ENCODE measurements at regions not wholly inside any gene's neighbourhood (a gene's known extent, or its start where the extent isn't known, plus 50 kb on each side); places are given as distances from the start of the nearest gene placed in this dataset.

- Histone ChIP-seq H3K9ac (ENCODE audit: low read depth, low read length) (no peak overlapping the region), H3K23ac (ENCODE audit: low read depth, low read length) (no peak overlapping the region), H4K20me1 (ENCODE audit: insufficient read depth, low read length) (no peaks in the 10 kb centered on the region), H3K27ac (ENCODE audit: insufficient read depth, low read length) (no peak overlapping the region), H3K56ac (ENCODE audit: extremely low read depth, insufficient read depth, low read length) (no peak overlapping the region), H2BK15ac (ENCODE audit: low read depth, low read length) (no peak overlapping the region), H3K4me1 (ENCODE audit: control insufficient read depth, insufficient read depth, low read length) (peaks cover 5% of the 10 kb centered on the region; the same call in 1 of the 2 replicates), H3K4me2 (ENCODE audit: low read depth, low read length) (no peak overlapping the region), H2AFZ (replicated peaks; ENCODE audit: low read length, poor library complexity) (no peak overlapping the region), H4K91ac (ENCODE audit: insufficient read depth, low read depth, low read length) (no peak overlapping the region), H3K9me3 (ENCODE audit: control insufficient read depth, insufficient read depth, low read length) (no peaks in the 10 kb centered on the region), H4K8ac (ENCODE audit: low read depth in 2 of 2, low read length in 2 of 2) (no peak overlapping the region), H4K5ac (ENCODE audit: low read depth, low read length) (no peak overlapping the region), H2AK5ac (ENCODE audit: low read depth, low read length) (no peak overlapping the region), H3K9me1 (ENCODE audit: insufficient read depth, low read length) (no peaks in the 10 kb centered on the region), H3K79me1 (ENCODE audit: low read depth in 1 of 2, low read length in 2 of 2) (no peaks in the 10 kb centered on the region), H3K18ac (ENCODE audit: low read depth, low read length) (no peak overlapping the region), H3K4me3 (ENCODE audit: insufficient read depth, low read depth, low read length) (no peak overlapping the region), H3K36me3 (ENCODE audit: control insufficient read depth, insufficient read depth, low read length) (no peaks in the 10 kb centered on the region), H2BK5ac (ENCODE audit: low read depth, low read length, poor library complexity, severe bottlenecking) (no peak overlapping the region), H3K14ac (replicated peaks; ENCODE audit: low read depth, low read length) (no peak overlapping the region), H2BK20ac (ENCODE audit: low read depth, low read length) (no peak overlapping the region), H3K27me3 (ENCODE audit: control insufficient read depth, insufficient read depth, low read length) (no peaks in the 10 kb centered on the region), H2AK9ac (replicated peaks; ENCODE audit: low read depth, low read length, poor library complexity) (no peak overlapping the region), H3K4ac (ENCODE audit: low read depth, low read length) (no peak overlapping the region), H2BK120ac (ENCODE audit: low read depth, low read length) (no peak overlapping the region)
- ChIA-PET CTCF (no interaction called here), POLR2A (ENCODE audit: unreplicated experiment) (no interaction called here)
- intact Hi-C loops (cut with micrococcal nuclease), result no loop called here
- no peak for ATAC-seq (ENCODE audit: low read depth)
- DNase-seq, result no peak
- TF ChIP-seq MAFK (IDR thresholded peaks at IDR 0.05; ENCODE audit: low read depth, low read length) (no peak), USF2 (IDR thresholded peaks at IDR 0.05; ENCODE audit: low read depth, low read length) (no peak), CTCF (conservative IDR thresholded peaks at IDR 0.05; ENCODE audit: low read depth, low read length) (no peak)
- in situ Hi-C loops (cut with MboI; ENCODE audit: low sequenced_read_pairs), result no loop called here
- dilution Hi-C loops (cut with HindIII; ENCODE audit: low sequenced_read_pairs, unreplicated experiment), result no loop called here
- BruUV-seq (replicated peaks), result no TSS peak
Measured at GRCh38 chr5:102625468-102625867, 126.7 kb upstream of the SLCO6A1 start.

All from IMR-90 (cell line).